ENCODE measurements at regions not wholly inside any gene's neighbourhood (a gene's known extent, or its start where the extent isn't known, plus 50 kb on each side); places are given as distances from the start of the nearest gene placed in this dataset.

DNA sequence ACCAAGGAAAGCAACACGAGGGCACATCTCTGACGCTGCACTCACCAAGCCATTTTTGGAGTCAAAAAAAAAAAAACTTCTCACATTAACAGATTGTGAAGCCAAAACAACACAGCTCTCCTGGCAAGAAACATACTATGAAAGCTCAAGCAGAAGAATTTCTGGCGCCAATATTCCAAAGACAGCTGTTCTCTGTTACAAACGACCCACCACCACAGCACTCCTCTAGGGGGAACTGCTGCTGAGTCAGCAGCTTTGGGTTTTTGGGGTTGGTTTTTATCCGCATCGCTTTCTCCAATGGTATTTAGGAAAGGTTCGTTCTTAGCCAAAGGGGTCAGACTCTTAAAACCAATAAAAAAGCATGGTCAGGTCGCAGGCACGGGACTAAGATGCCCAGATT lies 379.4 kb downstream of the RPS29 start:
- TF ChIP-seq, protein P1, sequence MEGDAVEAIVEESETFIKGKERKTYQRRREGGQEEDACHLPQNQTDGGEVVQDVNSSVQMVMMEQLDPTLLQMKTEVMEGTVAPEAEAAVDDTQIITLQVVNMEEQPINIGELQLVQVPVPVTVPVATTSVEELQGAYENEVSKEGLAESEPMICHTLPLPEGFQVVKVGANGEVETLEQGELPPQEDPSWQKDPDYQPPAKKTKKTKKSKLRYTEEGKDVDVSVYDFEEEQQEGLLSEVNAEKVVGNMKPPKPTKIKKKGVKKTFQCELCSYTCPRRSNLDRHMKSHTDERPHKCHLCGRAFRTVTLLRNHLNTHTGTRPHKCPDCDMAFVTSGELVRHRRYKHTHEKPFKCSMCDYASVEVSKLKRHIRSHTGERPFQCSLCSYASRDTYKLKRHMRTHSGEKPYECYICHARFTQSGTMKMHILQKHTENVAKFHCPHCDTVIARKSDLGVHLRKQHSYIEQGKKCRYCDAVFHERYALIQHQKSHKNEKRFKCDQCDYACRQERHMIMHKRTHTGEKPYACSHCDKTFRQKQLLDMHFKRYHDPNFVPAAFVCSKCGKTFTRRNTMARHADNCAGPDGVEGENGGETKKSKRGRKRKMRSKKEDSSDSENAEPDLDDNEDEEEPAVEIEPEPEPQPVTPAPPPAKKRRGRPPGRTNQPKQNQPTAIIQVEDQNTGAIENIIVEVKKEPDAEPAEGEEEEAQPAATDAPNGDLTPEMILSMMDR (IDR thresholded peaks at IDR 0.05; ENCODE audit: insufficient read depth, low read length, severe bottlenecking): no peak

DNA sequence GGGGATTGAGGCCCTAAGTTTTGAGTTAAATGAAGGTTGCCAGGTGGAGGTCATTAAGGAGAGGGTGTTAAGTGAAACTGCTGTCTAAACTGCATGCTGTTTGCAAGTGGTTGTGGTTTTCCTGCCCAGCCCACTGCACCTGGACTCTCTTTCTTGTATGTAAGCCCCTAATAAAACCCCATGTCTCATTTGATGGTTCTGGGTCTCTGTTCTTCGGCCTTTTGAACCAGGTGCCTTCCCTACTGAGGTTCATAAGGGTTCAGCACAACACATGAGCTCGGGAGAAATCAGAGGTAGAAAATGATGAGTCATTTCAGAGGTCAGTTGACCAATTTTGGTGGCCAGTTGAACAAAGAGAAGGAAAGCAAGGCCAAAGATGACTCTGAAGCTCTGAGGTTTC lies 382.5 kb downstream of the RPS29 start:
- no peak for DNase-seq (ENCODE audit: low read depth)
- Histone ChIP-seq H3K4me3 (ENCODE audit: low read depth, low read length) (no peak overlapping the region), H3K36me3 (ENCODE audit: control insufficient read depth, insufficient read depth, low read length) (no peaks in the 10 kb centered on the region), H3K27me3 (ENCODE audit: control insufficient read depth, insufficient read depth, low read length) (no peaks in the 10 kb centered on the region)
- no peak for FAIRE-seq
- TF ChIP-seq, protein P1 (IDR thresholded peaks at IDR 0.05; ENCODE audit: insufficient read depth, low read length, severe bottlenecking): no peak

More for the DNA sequence above, 379.4 kb downstream of the RPS29 start:
- DNase-seq (ENCODE audit: low read depth) (no peak), FAIRE-seq (no peak)
- no peak overlapping the region for H3K4me3 ChIP-seq (ENCODE audit: low read depth, low read length)
- H3K27me3 ChIP-seq (ENCODE audit: control insufficient read depth, insufficient read depth, low read length): no peaks in the 10 kb centered on the region
- no peaks in the 10 kb centered on the region for H3K36me3 ChIP-seq (ENCODE audit: control insufficient read depth, insufficient read depth, low read length)

DNA sequence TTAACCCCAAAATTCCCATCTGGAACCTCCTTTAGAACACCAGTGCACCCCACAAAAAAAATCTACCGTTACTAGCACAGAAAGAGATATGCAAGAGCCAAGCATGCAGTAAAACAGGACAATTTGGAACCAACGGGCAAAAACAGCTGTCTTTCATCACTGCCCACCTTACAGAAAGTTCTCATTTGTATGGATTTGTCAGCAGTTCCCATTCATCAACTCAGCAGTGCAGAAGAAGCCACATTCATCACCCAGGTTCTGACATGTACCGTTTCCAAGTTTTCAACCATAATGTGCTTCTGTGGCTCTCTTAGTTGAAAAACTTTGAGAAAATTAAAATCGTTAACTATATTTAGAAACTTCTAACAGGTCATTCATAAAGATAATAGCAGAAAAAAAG lies 387.0 kb downstream of the RPS29 start:
- Histone ChIP-seq H3K4me3 (ENCODE audit: low read depth, low read length) (no peak overlapping the region), H3K36me3 (ENCODE audit: control insufficient read depth, insufficient read depth, low read length) (no peaks in the 10 kb centered on the region), H3K27me3 (ENCODE audit: control insufficient read depth, insufficient read depth, low read length) (no peaks in the 10 kb centered on the region)
- DNase-seq (ENCODE audit: low read depth): no peak
- TF ChIP-seq, protein P1 (IDR thresholded peaks at IDR 0.05; ENCODE audit: insufficient read depth, low read length, severe bottlenecking): no peak
- no peak for FAIRE-seq

DNA sequence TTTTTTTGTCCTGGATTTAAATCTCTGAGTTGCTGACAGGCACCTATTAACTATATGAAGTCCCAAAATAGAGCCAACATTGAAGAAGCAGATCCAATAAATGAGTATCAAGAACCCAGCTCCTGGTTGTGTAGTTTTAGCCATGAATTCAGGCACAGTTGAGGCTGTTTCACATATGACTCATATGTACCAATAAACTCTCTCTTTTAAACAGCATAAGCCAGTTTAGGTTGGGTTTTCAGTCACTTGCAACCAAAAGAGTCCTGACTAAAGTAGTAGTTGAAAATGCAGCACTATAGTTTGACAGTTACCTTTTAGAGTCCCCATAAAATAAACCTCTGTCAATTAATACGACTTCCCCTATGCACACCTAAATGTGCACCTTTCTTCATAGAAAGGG lies 389.9 kb downstream of the RPS29 start:
- DNase-seq (ENCODE audit: low read depth) (no peak), FAIRE-seq (no peak)
- Histone ChIP-seq H3K4me3 (ENCODE audit: low read depth, low read length) (no peak overlapping the region), H3K27me3 (ENCODE audit: control insufficient read depth, insufficient read depth, low read length) (no peaks in the 10 kb centered on the region), H3K36me3 (ENCODE audit: control insufficient read depth, insufficient read depth, low read length) (no peaks in the 10 kb centered on the region)
- TF ChIP-seq, protein P1 (IDR thresholded peaks at IDR 0.05; ENCODE audit: insufficient read depth, low read length, severe bottlenecking): no peak

DNA sequence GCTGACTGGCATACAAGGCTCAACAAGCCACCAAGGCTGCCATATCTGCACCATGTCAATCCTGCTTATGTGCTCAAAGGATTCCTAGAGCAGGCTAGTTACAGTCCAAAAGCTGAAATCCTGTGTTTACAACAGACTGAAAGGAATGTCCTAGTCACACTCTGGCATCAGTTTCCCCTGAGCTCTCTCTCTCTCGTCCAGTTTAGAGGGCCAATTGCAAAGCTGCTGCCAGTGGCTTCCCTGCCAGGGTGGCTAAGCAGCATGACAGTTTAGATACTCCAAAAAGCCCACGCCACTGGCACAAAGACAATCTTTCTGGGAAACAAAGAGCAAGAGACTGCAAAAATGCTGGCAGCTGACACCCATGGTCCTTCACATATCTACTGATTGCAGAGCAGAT lies 392.1 kb downstream of the RPS29 start:
- no peak for DNase-seq (ENCODE audit: low read depth)

More for the DNA sequence above, 392.1 kb downstream of the RPS29 start:
- TF ChIP-seq, protein P1 (IDR thresholded peaks at IDR 0.05; ENCODE audit: insufficient read depth, low read length, severe bottlenecking): no peak
- Histone ChIP-seq H3K36me3 (ENCODE audit: control insufficient read depth, insufficient read depth, low read length) (no peaks in the 10 kb centered on the region), H3K27me3 (ENCODE audit: control insufficient read depth, insufficient read depth, low read length) (no peaks in the 10 kb centered on the region), H3K4me3 (ENCODE audit: low read depth, low read length) (no peak overlapping the region)
- no peak for FAIRE-seq
